Renal cortical epithelial cell (primary cell): ENCODE measurements at regions not wholly inside any gene's neighbourhood (a gene's known extent, or its start where the extent isn't known, plus 50 kb on each side); places are given as distances from the start of the nearest gene placed in this dataset.
"Not testable (repeated sequence)": the region's sequence is repeated elsewhere in the genome, so short reads cannot be mapped to it uniquely, and the experiment has no call there.

Experiments
- DNase-seq: peaks from one replicate; pipeline ENCODE4 v3.0.0-alpha.2; 2011; ENCODE audit warnings: low read depth

DNA sequence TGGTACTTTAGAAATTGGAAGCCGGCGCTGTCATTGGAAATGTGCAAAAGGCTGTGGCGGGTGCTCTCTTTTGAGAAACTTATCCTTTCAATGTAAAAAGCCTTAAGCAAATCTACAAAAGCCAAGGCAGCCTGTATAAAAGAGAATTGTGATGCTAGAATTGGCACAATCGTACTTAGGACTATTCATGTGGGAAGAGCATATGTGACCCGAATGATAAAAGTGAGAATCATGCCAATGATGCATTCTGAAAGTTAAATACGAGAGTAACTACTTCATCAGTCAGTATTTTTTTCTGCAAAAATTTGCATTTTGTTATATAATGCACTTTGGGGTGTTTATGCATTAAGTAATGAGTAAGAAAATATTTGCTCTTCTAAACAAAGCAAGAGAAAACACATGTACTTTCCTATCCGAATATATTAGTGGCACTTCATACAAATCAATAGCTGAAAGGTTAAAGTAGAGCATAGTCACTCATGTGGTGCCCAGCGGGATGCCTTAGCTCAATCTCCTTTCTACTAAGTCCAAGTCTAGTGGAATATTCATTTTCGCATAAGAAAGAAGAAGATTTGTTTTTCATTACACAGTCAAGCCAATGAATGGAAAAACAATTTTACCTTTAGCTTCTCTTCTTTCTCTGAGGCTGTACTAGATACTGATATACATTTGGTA is 1256.6 kb upstream of the B3GALT2 start:
- DNase-seq: no peak

- no peak for DNase-seq
These were observed 1250.7 kb upstream of the B3GALT2 start for GRCh38 chr1:194437135-194437534.

DNA sequence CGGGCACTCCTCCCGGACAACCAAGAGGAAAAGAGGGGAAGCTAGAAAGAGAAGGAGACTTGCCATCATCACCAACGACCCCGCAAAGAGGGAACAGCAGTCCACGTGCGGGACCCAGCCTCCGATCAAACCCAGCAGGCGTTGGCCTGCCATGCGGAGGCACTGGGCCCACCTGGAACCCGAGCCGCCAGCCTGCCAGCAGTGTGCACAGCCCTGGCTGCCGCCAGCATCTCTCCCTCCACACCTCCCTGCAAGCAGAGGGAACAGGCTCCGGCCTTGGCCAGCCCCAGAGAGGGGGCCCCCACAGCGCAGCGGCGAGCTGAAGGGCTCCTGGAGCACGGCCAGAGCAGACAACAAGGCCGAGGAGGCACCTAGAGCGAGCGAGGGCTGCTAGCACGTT is 1244.7 kb upstream of the B3GALT2 start:
- no peak for DNase-seq

- no peak for DNase-seq
These were observed 1234.3 kb upstream of the B3GALT2 start for GRCh38 chr1:194420706-194421105.

DNA sequence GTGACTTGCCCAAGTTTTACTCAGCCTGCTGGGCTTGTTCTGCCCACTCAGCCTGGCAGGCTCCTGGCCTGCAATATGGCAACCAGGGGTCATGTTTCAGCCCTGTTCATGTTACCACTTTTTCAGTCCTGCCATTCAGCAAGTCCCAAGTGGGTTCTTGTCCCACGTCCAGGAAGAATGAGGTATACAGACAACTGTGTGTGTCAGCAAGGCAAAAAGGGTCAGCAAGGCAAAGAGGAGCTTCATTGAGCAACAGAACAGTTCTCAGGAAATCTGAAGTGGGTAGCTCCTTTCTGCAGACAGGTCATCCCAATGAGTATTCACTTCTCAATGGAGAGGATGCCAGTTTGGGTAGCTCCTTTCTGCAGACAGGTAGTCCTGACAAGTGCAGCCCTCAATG is 1233.3 kb upstream of the B3GALT2 start:
- no peak for DNase-seq

GRCh38 chr1:194410756-194411155 is 1224.3 kb upstream of the B3GALT2 start:
- no peak for DNase-seq

- DNase-seq: peak; percentile 2
These were observed 1220.8 kb upstream of the B3GALT2 start for GRCh38 chr1:194407238-194407637.

GRCh38 chr1:194394676-194395075 is 1208.3 kb upstream of the B3GALT2 start:
- DNase-seq: no peak

GRCh38 chr1:194387531-194387930 is 1201.1 kb upstream of the B3GALT2 start:
- no peak for DNase-seq

DNA sequence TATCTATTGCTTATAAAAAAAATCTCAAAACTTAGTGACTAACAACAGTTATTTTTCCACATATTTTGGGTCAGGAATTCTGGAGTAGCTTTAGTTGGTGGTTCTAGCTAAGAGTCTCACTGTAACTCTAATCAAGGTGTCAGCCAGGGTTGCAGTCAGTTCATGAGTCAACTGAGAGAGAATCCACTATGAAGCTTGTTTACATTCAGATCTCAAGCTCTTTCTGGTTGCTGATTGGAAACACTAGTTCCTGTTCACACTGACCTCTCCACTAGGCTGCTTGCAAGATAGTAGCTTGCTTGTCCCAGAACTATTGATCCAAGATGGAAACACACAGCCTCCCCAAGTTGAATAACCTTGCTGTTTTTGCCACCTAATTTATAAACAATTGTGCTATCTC is 1192.1 kb upstream of the B3GALT2 start:
- DNase-seq: no peak

DNA sequence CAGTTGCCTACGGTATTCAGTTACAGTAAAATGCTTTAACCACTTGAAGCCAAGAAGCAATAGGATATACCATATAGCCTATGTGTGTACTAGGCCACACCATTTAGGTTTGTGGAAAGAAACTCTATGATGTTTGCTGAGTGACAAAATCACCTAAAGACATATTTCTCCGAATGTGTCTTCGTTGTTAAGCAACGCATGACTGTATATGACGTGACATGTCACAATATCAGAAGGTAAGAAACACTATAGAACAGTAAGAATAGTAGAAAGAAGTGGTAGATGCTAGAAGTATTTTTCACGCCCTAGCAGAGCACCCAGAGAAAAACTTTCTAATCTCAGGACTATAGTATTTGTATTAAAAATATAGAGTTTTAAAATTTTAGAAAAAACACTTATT is 1188.2 kb upstream of the B3GALT2 start:
- no peak for DNase-seq

DNA sequence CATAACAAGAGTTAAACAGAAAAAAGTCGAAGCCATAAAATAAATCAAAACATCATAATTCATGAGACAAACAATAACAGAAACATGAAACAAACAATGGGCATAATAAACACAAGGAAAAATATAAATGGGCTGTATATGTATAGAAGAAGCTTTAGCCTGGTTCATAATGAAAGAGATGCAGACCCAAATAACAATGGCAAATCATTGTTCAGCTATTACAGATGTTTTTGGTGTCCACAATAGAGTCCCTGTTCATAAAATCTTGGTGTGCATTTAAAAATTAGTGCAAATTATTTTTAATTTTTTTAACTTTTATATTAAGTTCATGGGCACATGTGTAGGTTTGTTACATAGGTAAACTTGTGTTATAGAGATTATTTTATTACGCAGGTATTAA is 1185.9 kb upstream of the B3GALT2 start:
- DNase-seq: no peak

DNA sequence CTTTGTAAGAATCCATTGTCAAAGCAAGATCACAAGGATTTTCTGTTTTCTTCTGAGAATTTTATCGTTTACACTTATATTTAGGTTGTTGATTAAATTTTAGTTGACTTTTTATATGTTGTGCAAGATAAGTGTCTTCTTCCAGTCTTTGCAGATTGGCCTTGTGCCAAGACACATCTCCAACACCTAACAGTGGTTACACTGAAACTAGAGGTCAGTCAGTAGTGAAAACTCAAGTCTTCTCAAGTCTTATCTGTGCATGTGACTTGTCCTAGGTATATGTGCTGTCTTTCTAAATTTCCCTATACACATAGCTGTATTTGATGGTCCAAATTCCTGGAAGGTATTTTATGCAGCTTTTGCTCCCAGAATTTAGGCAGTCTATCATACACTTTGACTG is 1183.2 kb upstream of the B3GALT2 start:
- no peak for DNase-seq

DNA sequence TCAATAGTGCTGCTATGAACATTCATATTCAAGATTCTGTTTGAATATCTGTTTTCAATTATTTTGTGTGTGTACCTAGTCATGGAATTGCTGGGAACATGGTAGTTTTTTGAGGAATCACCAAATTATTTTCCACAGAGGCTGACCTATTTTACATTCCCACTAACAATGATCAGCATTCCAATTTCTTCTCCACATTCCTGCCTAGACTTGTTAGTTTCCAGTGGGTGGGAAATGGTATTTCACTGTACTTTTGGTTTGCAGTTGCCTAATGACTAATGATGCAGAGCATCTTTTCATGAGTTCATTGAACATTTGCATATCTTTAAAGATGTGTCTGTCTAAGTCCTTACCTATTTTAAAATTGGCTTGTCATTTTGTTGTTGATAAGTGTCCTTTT is 1182.6 kb upstream of the B3GALT2 start:
- DNase-seq: no peak

GRCh38 chr1:194367121-194367520 is 1180.7 kb upstream of the B3GALT2 start:
- no peak for DNase-seq

DNA sequence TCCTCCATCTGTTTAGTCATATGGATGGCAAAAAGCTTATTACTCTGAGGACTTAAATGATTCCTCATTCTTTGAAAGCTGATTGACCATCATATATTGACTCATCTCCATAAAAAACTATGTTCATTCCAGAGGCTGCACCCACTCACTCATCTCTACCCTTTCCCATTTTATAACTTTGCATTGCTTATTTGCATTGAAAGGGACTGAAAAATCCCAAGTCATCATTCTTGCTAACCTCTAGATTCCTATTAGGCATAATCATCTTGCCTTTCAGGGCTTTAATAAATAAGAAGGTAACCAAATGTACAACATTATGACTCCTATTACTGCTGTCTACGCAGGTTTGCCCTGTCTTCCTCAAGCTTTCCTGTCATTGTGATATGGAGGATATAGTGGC is 1180.3 kb upstream of the B3GALT2 start:
- no peak for DNase-seq

GRCh38 chr1:194362327-194362726 is 1175.9 kb upstream of the B3GALT2 start:
- DNase-seq: no peak

- no peak for DNase-seq
These were observed 1175.1 kb upstream of the B3GALT2 start for GRCh38 chr1:194361374-194362131.

DNA sequence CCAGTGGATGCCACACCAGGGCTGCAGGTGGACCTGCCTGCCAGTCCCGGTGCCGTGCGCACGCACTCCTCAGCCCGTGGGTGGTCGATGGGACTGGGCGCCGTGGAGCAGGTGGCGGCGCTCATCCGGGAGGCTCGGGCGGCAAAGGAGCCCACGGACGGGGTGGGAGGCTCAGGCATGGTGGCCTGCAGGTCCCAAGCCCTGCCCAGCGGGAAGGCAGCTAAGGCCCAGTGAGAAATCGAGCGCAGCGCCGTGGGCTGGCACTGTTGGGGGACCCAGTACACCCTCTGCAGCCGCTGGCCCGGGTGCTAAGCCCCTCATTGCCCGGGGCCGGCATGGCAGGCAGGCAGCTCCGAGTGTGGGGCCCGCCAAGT is 1171.8 kb upstream of the B3GALT2 start:
- no peak for DNase-seq

DNA sequence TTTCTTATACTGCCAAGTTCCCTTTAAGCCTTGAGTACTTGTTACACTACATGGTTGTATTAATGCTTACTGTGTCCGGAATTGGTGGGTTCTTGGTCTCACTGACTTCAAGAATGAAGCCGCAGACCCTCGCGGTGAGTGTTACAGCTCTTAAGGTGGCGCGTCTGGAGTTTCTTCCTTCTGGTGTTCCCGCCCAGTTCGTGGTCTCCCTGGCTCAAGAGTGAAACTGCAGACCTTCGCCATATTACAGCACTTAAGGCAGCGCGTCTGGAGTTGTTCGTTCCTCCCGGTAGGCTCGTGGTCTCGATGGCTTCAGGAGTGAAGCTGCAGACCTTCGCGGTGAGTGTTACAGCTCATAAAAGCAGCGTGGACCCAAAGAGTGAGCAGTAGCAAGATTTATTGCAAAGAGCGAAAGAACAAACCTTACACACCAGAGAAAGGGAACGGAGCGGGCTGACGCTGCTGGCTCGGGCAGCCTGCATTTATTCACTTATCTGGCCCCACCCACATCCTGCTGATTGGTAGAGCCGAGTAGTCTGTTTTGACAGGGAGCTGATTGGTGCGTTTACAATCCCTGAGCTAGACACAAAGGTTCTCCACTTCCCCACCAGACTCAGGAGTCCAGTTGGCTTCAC is 1171.3 kb upstream of the B3GALT2 start:
- DNase-seq: not testable (repeated sequence)

- DNase-seq: no peak
These were observed 1169.2 kb upstream of the B3GALT2 start for GRCh38 chr1:194355488-194356106.

DNA sequence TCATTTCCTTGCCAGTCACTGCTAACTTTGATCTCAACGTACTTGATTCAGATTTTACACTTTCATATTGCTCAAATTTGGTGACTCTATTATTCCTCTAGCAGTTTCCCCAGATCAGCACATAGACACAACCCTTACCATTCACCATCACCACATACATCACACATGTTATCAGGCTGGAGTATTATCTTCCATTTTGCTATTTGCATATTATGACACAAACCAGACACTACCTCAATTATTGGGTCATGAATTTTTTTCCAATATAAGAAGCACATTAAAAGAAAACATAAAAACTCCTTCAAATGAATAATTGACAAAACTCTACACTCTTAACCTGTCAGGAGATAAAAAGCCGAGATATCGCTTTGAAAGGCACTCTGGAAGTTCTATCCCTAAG is 1166.7 kb upstream of the B3GALT2 start:
- DNase-seq: no peak

- no peak for DNase-seq
These were observed 1160.8 kb upstream of the B3GALT2 start for GRCh38 chr1:194347200-194347599.
